K562 (cell line): ENCODE measurements at regions not wholly inside any gene's neighbourhood (a gene's known extent, or its start where the extent isn't known, plus 50 kb on each side); places are given as distances from the start of the nearest gene placed in this dataset.

Source experiments
- CREB5 ChIP-seq: fragments of 250-450 bp; sonication (Bioruptor Pico); IDR thresholded peaks from 2 replicates; pipeline ENCODE4 v1.5.0; 2020; ENCODE audit warnings: mild to moderate bottlenecking
- EZH2 ChIP-seq: IDR thresholded peaks from 2 replicates; pipeline ENCODE4 v1.6.1; 2012; ENCODE audit warnings: low read depth, mild to moderate bottlenecking, inconsistent platforms, low read length, borderline replicate concordance
- FOXK2 ChIP-seq, 2 experiments: fragments of 450-650 bp; IDR thresholded peaks in 1 of 2; conservative IDR thresholded peaks in 1 of 2; 2 replicates each; pipeline ENCODE4 v1.6.1; 2016; ENCODE audit warnings: low read depth in 2 of 2, mild to moderate bottlenecking in 1 of 2
- GABPB2 ChIP-seq: fragments of 250-450 bp; sonication (Bioruptor Pico); conservative IDR thresholded peaks from 2 replicates; pipeline ENCODE4 v1.5.1; 2021; ENCODE audit warnings: mild to moderate bottlenecking
- GMEB1 ChIP-seq: fragments of 250-450 bp; sonication (Bioruptor Pico); IDR thresholded peaks from 2 replicates; pipeline ENCODE4 v1.4.0; 2020; ENCODE audit warnings: mild to moderate bottlenecking
- HOXB6 ChIP-seq: fragments of 250-450 bp; sonication (Bioruptor Pico); IDR thresholded peaks from 2 replicates; pipeline ENCODE4 v1.5.1; 2022; ENCODE audit warnings: mild to moderate bottlenecking, borderline replicate concordance
- MLLT1 ChIP-seq, 2 experiments: fragments of 450-650 bp; IDR thresholded peaks; 2 replicates each; pipeline ENCODE4 v1.6.1; 2016
- RCOR1 ChIP-seq, 2 experiments: IDR thresholded peaks; 2 replicates each; pipeline ENCODE4 v1.6.1; 2012; ENCODE audit warnings: low read depth in 2 of 2, low read length in 2 of 2, borderline replicate concordance in 1 of 2, improper control_type of control experiment in 1 of 2
- SMAD4 ChIP-seq: fragments of 250-450 bp; sonication (Bioruptor Pico); conservative IDR thresholded peaks from 2 replicates; pipeline ENCODE4 v1.8.0; 2021; ENCODE audit warnings: inconsistent platforms, mild to moderate bottlenecking, moderate library complexity
- THRAP3 ChIP-seq: fragments of 450-650 bp; IDR thresholded peaks from 2 replicates; pipeline ENCODE4 v1.6.1; 2016; ENCODE audit warnings: mild to moderate bottlenecking, inconsistent platforms, borderline replicate concordance
- ZBTB8A ChIP-seq: fragments of 450-650 bp; IDR thresholded peaks from 2 replicates; pipeline ENCODE4 v1.6.1; 2018; ENCODE audit warnings: mild to moderate bottlenecking, moderate library complexity; ENCODE audit not compliant: partially characterized antibody
- ZNF146 ChIP-seq: IDR thresholded peaks from one replicate; pipeline ENCODE4 v1.6.1; 2018; ENCODE audit warnings: missing compliant biosample characterization; ENCODE audit not compliant: unreplicated experiment
- ZNF239 ChIP-seq: fragments of 250-450 bp; sonication (Bioruptor Pico); IDR thresholded peaks from 2 replicates; pipeline ENCODE4 v1.4.0; 2020; ENCODE audit warnings: mild to moderate bottlenecking
- ZNF436 ChIP-seq: fragments of 250-450, 450-650 bp; sonication (Bioruptor Pico); formaldehyde crosslinking; IDR thresholded peaks from 2 replicates; pipeline ENCODE4 v1.7.0; 2020; ENCODE audit warnings: mild to moderate bottlenecking
- ZNF584 ChIP-seq: fragments of 200-800 bp; sonication (Bioruptor generic); IDR thresholded peaks from 2 replicates; pipeline ENCODE4 v1.6.1; 2016; ENCODE audit warnings: low read depth, mild to moderate bottlenecking, missing genetic modification characterization, missing compliant biosample characterization
- TF ChIP-seq, protein P1 (sequence below): fragments of 450-650 bp; formaldehyde crosslinking; IDR thresholded peaks from 2 replicates; pipeline ENCODE4 v1.4.0; 2020; ENCODE audit warnings: mild to moderate bottlenecking, mixed read lengths

- no peak for TF ChIP-seq ZBTB8A
- no peak for TF ChIP-seq FOXK2 (conservative IDR thresholded peaks at IDR 0.05 in 1 of 2, IDR thresholded peaks at IDR 0.05 in 1 of 2; ENCODE audit: low read depth in 2 of 2)
- TF ChIP-seq ZNF584 (CRISPR knock-in tag), result no peak
- TF ChIP-seq ZNF436 (CRISPR knock-in tag), result no peak
- TF ChIP-seq MLLT1 (IDR thresholded peaks at IDR 0.05), result no peak
- TF ChIP-seq GMEB1 (CRISPR knock-in tag), result no peak
- 0 out of 2 replicates have a peak, but pooled peaks have one; percentile 26 for TF ChIP-seq ZNF239 (CRISPR knock-in tag)
- TF ChIP-seq, protein P1, sequence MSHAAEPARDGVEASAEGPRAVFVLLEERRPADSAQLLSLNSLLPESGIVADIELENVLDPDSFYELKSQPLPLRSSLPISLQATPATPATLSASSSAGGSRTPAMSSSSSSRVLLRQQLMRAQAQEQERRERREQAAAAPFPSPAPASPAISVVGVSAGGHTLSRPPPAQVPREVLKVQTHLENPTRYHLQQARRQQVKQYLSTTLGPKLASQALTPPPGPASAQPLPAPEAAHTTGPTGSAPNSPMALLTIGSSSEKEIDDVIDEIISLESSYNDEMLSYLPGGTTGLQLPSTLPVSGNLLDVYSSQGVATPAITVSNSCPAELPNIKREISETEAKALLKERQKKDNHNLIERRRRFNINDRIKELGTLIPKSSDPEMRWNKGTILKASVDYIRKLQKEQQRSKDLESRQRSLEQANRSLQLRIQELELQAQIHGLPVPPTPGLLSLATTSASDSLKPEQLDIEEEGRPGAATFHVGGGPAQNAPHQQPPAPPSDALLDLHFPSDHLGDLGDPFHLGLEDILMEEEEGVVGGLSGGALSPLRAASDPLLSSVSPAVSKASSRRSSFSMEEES (CRISPR knock-in tag), result no peak
- TF ChIP-seq RCOR1 (IDR thresholded peaks at IDR 0.05; ENCODE audit: borderline replicate concordance in 1 of 2, low read depth in 2 of 2, low read length in 2 of 2), result no peak
- no peak for TF ChIP-seq HOXB6
- no peak for TF ChIP-seq GABPB2
- no peak for TF ChIP-seq EZH2
- TF ChIP-seq SMAD4, result 0 out of 2 replicates have a peak, but pooled peaks have one; percentile 21
- TF ChIP-seq CREB5 (CRISPR knock-in tag), result no peak
- no peak for TF ChIP-seq THRAP3
- no peak for TF ChIP-seq ZNF146
These were observed 474.7 kb upstream of the SEMA3A start (continued) for GRCh38 chr7:84669177-84669732.
